Sigmoid colon (tissue), 6 donors: ENCODE measurements at regions not wholly inside any gene's neighbourhood (a gene's known extent, or its start where the extent isn't known, plus 50 kb on each side); places are given as distances from the start of the nearest gene placed in this dataset.

Experiments used
- DNase-seq: peaks from one replicate; pipeline ENCODE4 v3.0.0-alpha.2; 2019
- H3K27ac ChIP-seq, 4 donors: fragments of 200-600 bp; sonication (generic); one replicate each; pipeline ENCODE4 v1.5.1; 2016 to 2019; ENCODE audit warnings: mild to moderate bottlenecking in 1 of 4
- H3K27me3 ChIP-seq, 3 donors: fragments of 200-600 bp; sonication (generic); one replicate each; pipeline ENCODE4 v1.5.1; 2019; ENCODE audit warnings: mild to moderate bottlenecking in 1 of 3
- H3K36me3 ChIP-seq, 4 donors: fragments of 200-600 bp; sonication (generic); one replicate each; pipeline ENCODE4 v1.5.1; 2016 to 2019
- H3K4me1 ChIP-seq, 4 donors: fragments of 200-600 bp; sonication (generic); one replicate each; pipeline ENCODE4 v1.5.1; 2017 to 2019
- H3K4me3 ChIP-seq, 4 donors: fragments of 200-600 bp; sonication (generic); one replicate each; pipeline ENCODE4 v1.5.1; 2017 to 2019; ENCODE audit warnings: mild to moderate bottlenecking in 2 of 4, moderate library complexity in 1 of 4
- H3K9me3 ChIP-seq, 4 donors: fragments of 200-600 bp in 3 of 4; sonication (generic) in 3 of 4; one replicate each; pipeline versions ENCODE4 v1.5.1 to v1.6.1; 2013 to 2019
- CTCF ChIP-seq, 4 experiments: fragments of 450-650 bp in 3 of 4; fragments of 200-600 bp in 1 of 4; IDR thresholded peaks; one replicate each; pipeline ENCODE4 v1.5.1; 2016 to 2019; ENCODE audit warnings: antibody characterized with exemption in 4 of 4, mild to moderate bottlenecking in 3 of 4, moderate library complexity in 2 of 4
- EP300 ChIP-seq, 4 donors: sonication (generic); formaldehyde crosslinking; IDR thresholded peaks; one replicate each; pipeline ENCODE4 v1.6.1; 2017; ENCODE audit warnings: antibody characterized with exemption in 4 of 4
- POLR2A ChIP-seq, 2 donors: fragments of 450-650 bp; IDR thresholded peaks; one replicate each; pipeline ENCODE4 v1.6.1; 2016; ENCODE audit warnings: antibody characterized with exemption in 2 of 2, mild to moderate bottlenecking in 2 of 2, moderate library complexity in 2 of 2
- POLR2AphosphoS5 ChIP-seq, 4 donors: sonication (generic); formaldehyde crosslinking; IDR thresholded peaks; one replicate each; pipeline ENCODE4 v1.6.1; 2017; ENCODE audit warnings: antibody characterized with exemption in 4 of 4
- WGBS, 2 donors: extraction: QIAGEN DNeasy Blood & Tissue Kit; methylation state at CpG; one replicate each; pipeline ENCODE4 v1.1.7; 2013; 5-methylcytosine and 5-hydroxymethylcytosine counted together
- intact Hi-C: fragments of 100-400 bp; cut with DNase I; formaldehyde crosslinking; loops from one replicate; pipeline ENCODE4 v1.15.1; 2023
- donor health status: healthy with polysubstance abuse.
- donor health status: healthy.

GRCh38 chr4:75249739-75250138 lies 264.5 kb downstream of the RCHY1 start:
- H3K27me3 ChIP-seq = no peaks in the 10 kb centered on the region
- TF ChIP-seq CTCF (IDR thresholded peaks at IDR 0.05) = no peak
- no peak for TF ChIP-seq POLR2AphosphoS5 (IDR thresholded peaks at IDR 0.05)
- TF ChIP-seq POLR2A (IDR thresholded peaks at IDR 0.05) = no peak
- TF ChIP-seq EP300 (IDR thresholded peaks at IDR 0.05) = no peak
- peaks cover 0 to 26% (median 14%) of the 10 kb centered on the region in 4 donors for H3K4me1 ChIP-seq
- intact Hi-C loops = loop anchor here (10.0 kb wide), 1 partner anchor 315 kb away; the partner anchor contains the start of gene PARM1
- H3K36me3 ChIP-seq = no peaks in the 10 kb centered on the region
- no peak for DNase-seq
- H3K9me3 ChIP-seq = no peaks in the 10 kb centered on the region
- H3K27ac ChIP-seq = no peak overlapping the region
- WGBS, 2 donors = 13 to 52% methylated on average over 2 of the region's 2 CpGs
- no peak overlapping the region for H3K4me3 ChIP-seq

GRCh38 chr4:75248770-75249407 lies 265.3 kb downstream of the RCHY1 start:
- Histone ChIP-seq H3K27me3 (no peaks in the 10 kb centered on the region), H3K4me1 (peaks cover 0 to 34% (median 16%) of the 10 kb centered on the region in 4 donors), H3K36me3 (no peaks in the 10 kb centered on the region), H3K27ac (no peak overlapping the region), H3K4me3 (no peak overlapping the region), H3K9me3 (no peaks in the 10 kb centered on the region)
- intact Hi-C loops = loop anchor here (10.0 kb wide), 1 partner anchor 314 kb away; the partner anchor contains the start of gene PARM1
- no peak for TF ChIP-seq EP300 (IDR thresholded peaks at IDR 0.05)
- no peak for TF ChIP-seq POLR2A (IDR thresholded peaks at IDR 0.05)
- no peak for TF ChIP-seq CTCF (IDR thresholded peaks at IDR 0.05)
- TF ChIP-seq POLR2AphosphoS5 (IDR thresholded peaks at IDR 0.05) = no peak
- WGBS, 2 donors = 12 to 23% methylated on average over 2 of the region's 2 CpGs
- no peak for DNase-seq

GRCh38 chr4:75244325-75244724 lies 269.9 kb downstream of the RCHY1 start:
- no peak for DNase-seq
- intact Hi-C loops = loop anchor here (10.0 kb wide), 1 partner anchor 310 kb away; the partner anchor contains the start of gene PARM1

GRCh38 chr4:75243570-75243969 lies 270.6 kb downstream of the RCHY1 start:
- no peaks in the 10 kb centered on the region for H3K9me3 ChIP-seq
- no peaks in the 10 kb centered on the region for H3K36me3 ChIP-seq

More at GRCh38 chr4:75244325-75244724, 269.9 kb downstream of the RCHY1 start:
- Histone ChIP-seq H3K27me3 (no peaks in the 10 kb centered on the region), H3K4me1 (peaks cover 0 to 32% (median 14%) of the 10 kb centered on the region in 4 donors), H3K9me3 (no peaks in the 10 kb centered on the region), H3K36me3 (no peaks in the 10 kb centered on the region), H3K27ac (peak overlapping the region in 2 of 4 donors; percentile 49 to 64), H3K4me3 (no peak overlapping the region)
- 14 to 74% methylated on average over 6 of the region's 6 CpGs for WGBS, 2 donors
- TF ChIP-seq CTCF (IDR thresholded peaks at IDR 0.05) (no peak), EP300 (IDR thresholded peaks at IDR 0.05) (no peak), POLR2AphosphoS5 (IDR thresholded peaks at IDR 0.05) (no peak), POLR2A (IDR thresholded peaks at IDR 0.05) (no peak)

More at GRCh38 chr4:75243570-75243969, 270.6 kb downstream of the RCHY1 start:
- peak overlapping the region in 3 of 4 donors; percentile 49 to 64 (median 59) for H3K27ac ChIP-seq
- intact Hi-C loops = loop anchor here (10.0 kb wide), 1 partner anchor 309 kb away; the partner anchor contains the start of gene PARM1
- H3K27me3 ChIP-seq = no peaks in the 10 kb centered on the region
- 5 to 31% methylated on average over 3 of the region's 3 CpGs for WGBS, 2 donors
- no peak for DNase-seq
- TF ChIP-seq POLR2AphosphoS5 (IDR thresholded peaks at IDR 0.05) (peak in 3 of 4 donors; percentile 49 to 54 (median 51)), POLR2A (IDR thresholded peaks at IDR 0.05) (no peak), EP300 (IDR thresholded peaks at IDR 0.05) (peak in 1 of 4 donors; percentile 29), CTCF (IDR thresholded peaks at IDR 0.05) (no peak)
- peaks cover 0 to 26% (median 9%) of the 10 kb centered on the region in 4 donors for H3K4me1 ChIP-seq
- H3K4me3 ChIP-seq = no peak overlapping the region
